ENCODE measurements at regions not wholly inside any gene's neighbourhood (a gene's known extent, or its start where the extent isn't known, plus 50 kb on each side); places are given as distances from the start of the nearest gene placed in this dataset.

DNA sequence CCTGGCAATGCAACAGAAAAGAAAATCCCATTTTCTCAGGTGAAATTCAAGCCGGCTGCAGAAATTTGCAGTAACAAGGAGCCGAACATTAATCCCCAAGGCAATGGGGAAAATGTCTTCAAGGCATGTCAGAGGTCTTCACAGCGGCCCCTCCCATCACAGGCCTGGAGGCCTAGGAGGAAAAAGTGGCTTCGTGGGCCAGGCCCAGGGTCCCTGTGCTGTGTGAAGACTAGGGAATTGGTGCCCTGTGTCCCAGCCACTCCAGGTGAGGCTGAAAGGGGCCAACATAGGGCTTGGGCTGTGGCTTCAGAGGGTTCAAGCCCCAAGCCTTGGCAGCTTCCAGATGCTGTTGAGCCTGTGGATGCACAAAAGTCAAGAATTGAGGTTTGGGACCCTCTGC is 111.7 kb downstream of the CD24 start:
- H3K9me3 ChIP-seq (replicated peaks; ENCODE audit: control insufficient read depth, insufficient read depth, low read depth, low read length) = peaks cover 28% of the 10 kb centered on the region
- H3K4me3 ChIP-seq = no peak overlapping the region
- BruUV-seq (replicated peaks) = no TSS peak
- no peak overlapping the region for H2AFZ ChIP-seq (ENCODE audit: low read depth, low read length)
- no peak for DNase-seq (ENCODE audit: extremely low read depth in 1 of 4, low spot score in 3 of 4)
- no peak overlapping the region for H3K27ac ChIP-seq (ENCODE audit: extremely low read depth, low read depth, low read length)
- H3K4me1 ChIP-seq (replicated peaks in 1 of 2; ENCODE audit: control insufficient read depth in 2 of 2, insufficient read depth in 2 of 2, low read length in 2 of 2) = peaks cover 7 to 16% of the 10 kb centered on the region in 2 experiments; a peak in 4 of 5 replicates
- H3K27me3 ChIP-seq (ENCODE audit: control insufficient read depth in 2 of 2, insufficient read depth in 2 of 2, low read length in 2 of 2) = no peaks in the 10 kb centered on the region
- no peaks in the 10 kb centered on the region for H3K36me3 ChIP-seq (ENCODE audit: control insufficient read depth, insufficient read depth, low read length)
- ChIA-PET CTCF (ENCODE audit: low intra/inter-chr PET ratio) (no interaction called here), POLR2A (no interaction called here)
- no peaks in the 10 kb centered on the region for H4K20me1 ChIP-seq (replicated peaks; ENCODE audit: control insufficient read depth, insufficient read depth, low read length)
- in situ Hi-C loops (cut with MboI) = no loop called here
- intact Hi-C loops (cut with micrococcal nuclease) = no loop called here
- no peak overlapping the region for H3K4me2 ChIP-seq (ENCODE audit: insufficient read depth, low read length)
- H3K79me2 ChIP-seq (ENCODE audit: control insufficient read depth, insufficient read depth, low read length) = no peaks in the 10 kb centered on the region
- WGBS (ENCODE audit: insufficient coverage, low coverage, missing lambda C conversion rate) = 58% methylated on average over 4 of the region's 4 CpGs
- no peak for FAIRE-seq
- TF ChIP-seq, protein P1, sequence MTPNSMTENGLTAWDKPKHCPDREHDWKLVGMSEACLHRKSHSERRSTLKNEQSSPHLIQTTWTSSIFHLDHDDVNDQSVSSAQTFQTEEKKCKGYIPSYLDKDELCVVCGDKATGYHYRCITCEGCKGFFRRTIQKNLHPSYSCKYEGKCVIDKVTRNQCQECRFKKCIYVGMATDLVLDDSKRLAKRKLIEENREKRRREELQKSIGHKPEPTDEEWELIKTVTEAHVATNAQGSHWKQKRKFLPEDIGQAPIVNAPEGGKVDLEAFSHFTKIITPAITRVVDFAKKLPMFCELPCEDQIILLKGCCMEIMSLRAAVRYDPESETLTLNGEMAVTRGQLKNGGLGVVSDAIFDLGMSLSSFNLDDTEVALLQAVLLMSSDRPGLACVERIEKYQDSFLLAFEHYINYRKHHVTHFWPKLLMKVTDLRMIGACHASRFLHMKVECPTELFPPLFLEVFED (CRISPR knock-in tag; conservative IDR thresholded peaks at IDR 0.05) = no peak
- TF ChIP-seq ZFP36 (IDR thresholded peaks at IDR 0.05; ENCODE audit: low read depth, low read length, partially characterized antibody) = peak; percentile 73
- H3K9me1 ChIP-seq (ENCODE audit: control insufficient read depth, insufficient read depth, low read length) = no peaks in the 10 kb centered on the region
- no peak overlapping the region for H3K9ac ChIP-seq (ENCODE audit: insufficient read depth in 1 of 2, low read depth in 2 of 2, low read length in 2 of 2)
- ATAC-seq = no peak

- Histone ChIP-seq H3K9ac (ENCODE audit: insufficient read depth in 1 of 2, low read depth in 2 of 2, low read length in 2 of 2) (no peak overlapping the region), H3K9me3 (replicated peaks; ENCODE audit: control insufficient read depth, insufficient read depth, low read depth, low read length) (peaks cover 28% of the 10 kb centered on the region), H3K79me2 (ENCODE audit: control insufficient read depth, insufficient read depth, low read length) (no peaks in the 10 kb centered on the region), H3K36me3 (ENCODE audit: control insufficient read depth, insufficient read depth, low read length) (no peaks in the 10 kb centered on the region), H3K4me2 (ENCODE audit: insufficient read depth, low read length) (no peak overlapping the region), H4K20me1 (replicated peaks; ENCODE audit: control insufficient read depth, insufficient read depth, low read length) (no peaks in the 10 kb centered on the region), H2AFZ (ENCODE audit: low read depth, low read length) (no peak overlapping the region), H3K27me3 (ENCODE audit: control insufficient read depth in 2 of 2, insufficient read depth in 2 of 2, low read length in 2 of 2) (no peaks in the 10 kb centered on the region), H3K27ac (ENCODE audit: extremely low read depth, low read depth, low read length) (no peak overlapping the region), H3K4me3 (no peak overlapping the region), H3K4me1 (replicated peaks in 1 of 2; ENCODE audit: control insufficient read depth in 2 of 2, insufficient read depth in 2 of 2, low read length in 2 of 2) (peaks cover 5 to 30% of the 10 kb centered on the region in 2 experiments; a peak in 4 of 5 replicates), H3K9me1 (ENCODE audit: control insufficient read depth, insufficient read depth, low read length) (no peaks in the 10 kb centered on the region)
- FAIRE-seq (no peak), ATAC-seq (no peak), DNase-seq (ENCODE audit: extremely low read depth in 1 of 4, low spot score in 3 of 4) (no peak)
- in situ Hi-C loops (cut with MboI) = no loop called here
- ChIA-PET CTCF (ENCODE audit: low intra/inter-chr PET ratio) (no interaction called here), POLR2A (interaction anchor here (0.7 to 0.8 kb wide), 2 partner anchors 15 to 829 kb away, joined by 3 to 4 read pairs; no protein-coding TSS in a partner anchor)
- intact Hi-C loops (cut with micrococcal nuclease) = no loop called here
- BruUV-seq (replicated peaks) = no TSS peak
- 59% methylated on average over 2 of the region's 4 CpGs for WGBS (ENCODE audit: insufficient coverage, low coverage, missing lambda C conversion rate)
- TF ChIP-seq ZNF445 (CRISPR knock-in tag; IDR thresholded peaks at IDR 0.05; ENCODE audit: low read depth) = 0 out of 2 replicates have a peak, but pooled peaks have one; percentile 57
- peak; percentile 86 for TF ChIP-seq CBX1 (IDR thresholded peaks at IDR 0.05; ENCODE audit: low read depth)
- peak; percentile 7 to 85; a peak in 3 of 4 replicates for TF ChIP-seq TRIM24 (IDR thresholded peaks at IDR 0.05)
- peak; percentile 96 for TF ChIP-seq CBX5 (IDR thresholded peaks at IDR 0.05; ENCODE audit: borderline replicate concordance, low read depth)
- TF ChIP-seq, protein P2, sequence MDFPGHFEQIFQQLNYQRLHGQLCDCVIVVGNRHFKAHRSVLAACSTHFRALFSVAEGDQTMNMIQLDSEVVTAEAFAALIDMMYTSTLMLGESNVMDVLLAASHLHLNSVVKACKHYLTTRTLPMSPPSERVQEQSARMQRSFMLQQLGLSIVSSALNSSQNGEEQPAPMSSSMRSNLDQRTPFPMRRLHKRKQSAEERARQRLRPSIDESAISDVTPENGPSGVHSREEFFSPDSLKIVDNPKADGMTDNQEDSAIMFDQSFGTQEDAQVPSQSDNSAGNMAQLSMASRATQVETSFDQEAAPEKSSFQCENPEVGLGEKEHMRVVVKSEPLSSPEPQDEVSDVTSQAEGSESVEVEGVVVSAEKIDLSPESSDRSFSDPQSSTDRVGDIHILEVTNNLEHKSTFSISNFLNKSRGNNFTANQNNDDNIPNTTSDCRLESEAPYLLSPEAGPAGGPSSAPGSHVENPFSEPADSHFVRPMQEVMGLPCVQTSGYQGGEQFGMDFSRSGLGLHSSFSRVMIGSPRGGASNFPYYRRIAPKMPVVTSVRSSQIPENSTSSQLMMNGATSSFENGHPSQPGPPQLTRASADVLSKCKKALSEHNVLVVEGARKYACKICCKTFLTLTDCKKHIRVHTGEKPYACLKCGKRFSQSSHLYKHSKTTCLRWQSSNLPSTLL (IDR thresholded peaks at IDR 0.05) = no peak
- TF ChIP-seq ZEB2 (IDR thresholded peaks at IDR 0.05) = 0 out of 2 replicates have a peak, but pooled peaks have one; percentile 16
- 0 out of 2 replicates have a peak, but pooled peaks have one; percentile 34 for TF ChIP-seq MTA3 (IDR thresholded peaks at IDR 0.05; ENCODE audit: borderline replicate concordance)
- TF ChIP-seq, protein P3, sequence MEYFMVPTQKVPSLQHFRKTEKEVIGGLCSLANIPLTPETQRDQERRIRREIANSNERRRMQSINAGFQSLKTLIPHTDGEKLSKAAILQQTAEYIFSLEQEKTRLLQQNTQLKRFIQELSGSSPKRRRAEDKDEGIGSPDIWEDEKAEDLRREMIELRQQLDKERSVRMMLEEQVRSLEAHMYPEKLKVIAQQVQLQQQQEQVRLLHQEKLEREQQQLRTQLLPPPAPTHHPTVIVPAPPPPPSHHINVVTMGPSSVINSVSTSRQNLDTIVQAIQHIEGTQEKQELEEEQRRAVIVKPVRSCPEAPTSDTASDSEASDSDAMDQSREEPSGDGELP (CRISPR knock-in tag; IDR thresholded peaks at IDR 0.05; ENCODE audit: borderline replicate concordance) = peak; percentile 51; the same call in 1 of the 2 replicates
Measured at GRCh38 chr6:106860940-106861339, 113.6 kb downstream of the CD24 start.

Data from K562 (cell line).